Fibroblast of skin of abdomen (primary cell): ENCODE measurements at regions not wholly inside any gene's neighbourhood (a gene's known extent, or its start where the extent isn't known, plus 50 kb on each side); places are given as distances from the start of the nearest gene placed in this dataset.
"Not testable (repeated sequence)": the region's sequence is repeated elsewhere in the genome, so short reads cannot be mapped to it uniquely, and the experiment has no call there.

Source experiments
- DNase-seq: peaks from one replicate; pipeline ENCODE4 v3.0.0-alpha.2; 2013

DNA sequence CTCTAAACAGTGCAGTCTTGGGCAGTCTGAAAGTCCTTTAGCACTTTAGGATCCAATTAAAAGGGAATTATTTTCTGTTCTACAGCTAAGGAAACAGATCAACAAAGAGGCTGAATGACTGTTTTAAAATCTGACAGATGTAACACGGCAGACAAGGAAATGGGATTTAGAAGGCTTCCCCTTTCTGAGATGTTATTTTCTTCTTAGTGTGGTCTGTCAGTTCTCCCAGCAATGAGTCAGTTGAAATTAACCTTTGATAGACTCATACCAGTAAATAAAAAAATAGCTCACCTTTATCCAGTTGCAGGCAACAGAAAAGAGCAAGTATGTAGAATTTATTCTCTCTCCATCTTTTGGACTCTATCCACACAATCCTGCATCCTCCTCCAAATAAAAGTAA, 98.1 kb downstream of the NEDD1 start:
- DNase-seq: no peak

DNA sequence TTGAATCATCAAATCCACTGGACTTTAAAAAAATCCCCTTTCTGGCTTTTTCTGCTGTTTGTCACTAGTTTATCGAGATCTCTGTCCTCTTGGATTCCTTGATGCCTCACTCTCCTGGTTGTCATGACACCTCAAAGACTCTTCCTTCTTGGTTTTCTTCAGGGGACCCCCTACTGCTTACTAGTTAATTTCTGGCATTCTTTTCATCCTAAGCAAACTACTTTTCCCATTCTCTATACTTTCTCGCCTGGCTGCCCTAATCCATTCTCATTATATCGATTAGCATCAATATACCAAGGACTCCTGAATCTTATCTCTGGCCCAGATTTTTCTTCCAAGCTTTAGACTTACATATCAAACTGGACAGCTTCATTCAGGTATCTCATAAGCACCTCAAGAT, 98.6 kb downstream of the NEDD1 start:
- no peak for DNase-seq

DNA sequence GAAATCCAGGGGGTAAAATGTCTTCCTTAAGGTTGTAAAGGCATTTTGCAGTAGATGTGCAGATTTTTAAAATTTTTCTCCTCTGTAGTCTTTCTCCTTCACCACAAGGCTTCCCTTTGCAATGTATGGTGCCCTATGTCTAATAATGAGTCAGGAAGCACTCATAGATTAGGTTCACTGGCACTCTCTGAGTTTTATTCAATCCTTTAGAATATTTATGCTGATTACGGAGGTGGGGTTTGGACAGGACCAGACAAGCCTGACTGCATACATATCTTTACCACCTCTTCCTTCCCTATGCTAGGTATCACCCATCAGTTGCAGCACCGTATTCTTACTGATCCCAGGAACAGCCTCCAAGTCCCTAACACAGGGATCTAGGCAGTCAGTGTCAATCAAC, 99.5 kb downstream of the NEDD1 start:
- no peak for DNase-seq

DNA sequence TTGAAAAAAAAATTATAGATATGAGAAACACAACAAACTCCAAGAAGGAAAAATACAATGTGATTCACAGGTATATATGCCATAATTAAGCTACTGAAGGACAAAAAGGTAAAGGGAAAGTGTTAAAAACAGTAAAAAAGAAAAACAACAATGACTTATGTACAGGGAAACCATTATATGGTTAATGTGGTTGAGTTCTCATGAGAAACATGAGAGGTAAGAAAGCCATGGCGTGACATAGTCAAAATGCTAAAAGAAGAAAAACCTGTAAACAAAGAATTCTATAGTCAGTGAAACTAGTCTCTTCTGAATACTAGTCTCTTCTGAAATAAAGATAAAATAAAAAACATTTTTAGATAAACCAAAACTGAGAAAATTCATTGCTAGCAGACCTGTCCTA, 109.1 kb downstream of the NEDD1 start:
- DNase-seq: no peak

DNA sequence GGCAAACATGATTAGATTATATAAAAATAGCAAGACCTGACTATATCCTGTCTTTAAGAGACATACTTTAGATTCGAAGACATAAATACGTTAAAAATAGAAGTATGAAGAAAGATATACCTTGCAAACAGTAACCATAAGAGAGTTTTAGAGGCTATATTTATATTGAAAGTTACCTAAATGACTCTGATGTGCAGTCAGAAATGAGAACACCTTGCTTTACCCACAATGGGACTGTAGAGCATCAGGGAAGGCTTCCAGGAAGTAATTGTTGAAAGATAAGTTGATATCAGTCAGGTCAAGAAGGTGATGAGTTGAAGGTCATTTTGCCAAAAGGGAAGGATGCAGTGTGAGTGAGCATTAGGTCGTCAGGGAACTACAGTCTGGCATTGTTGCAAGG, 110.2 kb downstream of the NEDD1 start:
- DNase-seq: no peak

DNA sequence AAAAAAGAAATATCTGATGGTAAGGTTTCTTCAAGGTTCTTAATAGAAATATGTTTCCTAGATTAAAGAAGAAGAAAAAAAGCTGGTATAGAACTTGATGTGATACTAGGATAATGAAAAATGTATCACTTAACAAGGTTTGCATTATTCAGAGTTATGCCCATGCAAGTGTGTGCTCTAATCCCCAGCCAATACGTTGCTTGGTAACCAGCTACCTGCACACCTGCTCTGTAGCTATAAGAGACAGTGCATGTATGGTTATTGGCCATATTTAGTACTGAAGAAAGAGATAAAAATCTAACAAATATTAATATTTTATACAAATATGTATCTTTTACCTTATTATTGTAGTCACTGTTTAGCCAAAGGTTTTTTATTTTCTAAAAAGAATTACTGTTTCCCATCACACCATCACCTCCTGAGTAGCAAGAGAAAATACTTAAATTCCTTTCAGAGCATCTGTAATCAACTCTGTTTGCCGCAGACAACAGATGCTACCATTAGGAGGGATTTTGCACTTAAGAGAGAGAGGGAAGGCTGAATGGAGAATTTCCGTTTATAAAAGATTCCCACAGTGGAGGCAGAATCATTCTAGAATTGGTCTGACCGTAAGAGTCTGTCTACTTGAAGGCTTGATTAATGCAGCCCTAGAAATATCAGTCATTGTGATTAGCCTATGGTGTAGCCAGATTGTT, 115.6 kb downstream of the NEDD1 start:
- DNase-seq: no peak

DNA sequence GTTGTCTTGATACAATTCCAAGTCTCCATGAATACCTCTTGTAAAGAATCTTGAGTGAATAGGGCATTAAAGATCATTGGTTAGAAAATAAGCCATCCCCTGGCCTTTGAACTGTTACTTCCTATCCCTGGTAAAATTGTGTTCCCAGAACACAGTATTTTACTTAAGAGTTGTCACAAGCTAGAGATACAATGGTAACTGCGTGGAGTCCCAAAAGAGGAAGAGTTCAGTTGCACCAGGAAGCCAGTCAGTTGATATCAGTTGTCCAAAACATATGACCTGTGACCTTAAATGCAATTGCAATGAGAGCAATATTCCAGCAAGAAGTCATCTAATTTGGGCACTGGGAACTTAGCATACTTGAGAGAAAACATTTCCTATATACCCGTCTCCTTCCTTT, 117.3 kb downstream of the NEDD1 start:
- no peak for DNase-seq

DNA sequence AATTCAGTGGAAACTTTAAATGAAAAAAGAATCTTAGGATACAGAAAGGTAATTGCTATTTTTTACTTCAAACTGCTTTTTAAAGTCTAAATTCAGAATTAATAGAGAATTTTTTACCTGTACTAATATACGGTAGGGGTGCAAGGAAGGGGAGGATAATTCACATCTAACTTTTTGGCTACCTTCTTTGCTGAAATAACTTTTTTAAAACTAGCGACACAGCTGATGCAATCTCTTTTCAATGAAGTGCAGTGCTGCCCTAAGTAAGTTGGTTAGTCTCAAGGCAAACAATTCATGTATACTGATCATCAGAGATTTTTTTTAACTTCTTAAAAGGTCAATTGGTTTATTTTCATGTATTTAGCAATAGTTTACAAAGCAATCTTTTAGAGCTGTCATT, 119.8 kb downstream of the NEDD1 start:
- no peak for DNase-seq

DNA sequence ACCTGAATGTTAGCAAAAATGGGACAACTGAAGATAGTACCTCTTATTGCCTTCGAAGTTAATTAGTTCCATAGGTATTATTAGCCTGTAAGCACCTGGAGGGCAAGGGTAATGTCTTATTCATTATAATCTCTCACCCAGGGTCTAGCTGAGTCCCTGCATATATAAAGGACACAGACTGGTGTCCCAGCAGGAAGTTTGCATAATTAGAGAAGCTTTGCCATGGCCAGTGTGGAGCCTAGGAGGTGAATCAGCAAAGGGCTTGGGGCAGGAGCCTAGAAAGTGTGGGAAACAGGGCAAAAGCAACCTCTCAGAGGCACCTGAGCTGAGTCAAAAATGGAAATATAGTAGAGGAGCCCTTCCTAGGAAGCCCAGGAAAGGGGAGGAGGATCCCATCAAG, 120.4 kb downstream of the NEDD1 start:
- no peak for DNase-seq

DNA sequence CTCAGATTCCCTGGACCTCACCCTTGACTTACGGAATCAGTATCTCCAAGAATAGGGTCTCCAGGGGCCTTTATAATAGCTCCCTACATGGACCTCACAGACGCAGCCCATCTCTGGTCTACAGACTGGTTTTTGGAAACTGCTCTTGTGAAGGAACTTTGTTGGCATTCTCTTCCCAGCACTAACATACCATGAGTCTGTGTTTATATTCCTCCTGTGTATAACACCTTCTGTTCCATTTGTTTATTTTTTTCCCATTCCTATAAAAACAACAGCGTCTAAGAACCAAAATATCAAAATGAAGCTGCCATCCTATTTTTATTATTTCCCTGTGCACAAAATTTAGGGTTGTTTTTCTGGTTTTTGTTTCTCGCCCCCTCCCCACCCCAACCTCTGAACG, 131.1 kb downstream of the NEDD1 start:
- no peak for DNase-seq

DNA sequence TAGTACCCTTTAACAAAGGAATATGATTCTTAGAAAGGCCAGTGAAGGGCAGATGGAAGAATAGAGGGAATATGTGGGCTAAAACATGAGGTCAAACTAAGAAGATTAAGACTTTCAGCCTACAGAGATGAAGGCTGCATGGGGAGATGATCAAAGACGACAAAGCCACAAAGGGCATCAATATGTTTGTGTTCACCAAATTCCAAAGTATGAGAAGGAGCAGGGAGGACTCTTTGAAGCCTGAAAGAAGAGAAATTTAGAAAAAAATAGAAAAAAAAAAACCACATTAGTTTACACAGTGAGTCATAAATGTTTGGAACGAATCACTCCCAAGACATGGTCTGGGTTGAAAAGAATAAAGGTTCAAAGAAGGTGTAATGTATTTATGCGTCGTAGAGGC, 131.8 kb downstream of the NEDD1 start:
- no peak for DNase-seq

DNA sequence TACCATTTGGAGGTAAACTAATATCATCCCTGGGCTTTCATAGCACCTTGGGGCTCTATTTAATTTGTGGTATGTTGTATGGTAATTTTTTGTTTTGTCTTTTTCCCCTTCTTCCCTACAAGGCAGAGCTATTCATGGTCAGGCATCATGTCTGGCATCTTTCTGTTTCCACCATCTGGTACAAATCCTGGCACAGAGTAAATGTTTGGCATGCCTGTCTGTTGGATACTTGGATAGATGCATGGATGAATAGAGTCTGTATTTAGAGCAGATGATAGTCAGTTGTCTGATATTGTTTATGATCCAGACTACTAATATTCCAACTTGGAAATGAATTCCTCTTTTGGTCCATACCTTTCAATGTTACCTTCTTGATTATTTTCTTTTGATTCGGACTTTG, 139.8 kb downstream of the NEDD1 start:
- no peak for DNase-seq

DNA sequence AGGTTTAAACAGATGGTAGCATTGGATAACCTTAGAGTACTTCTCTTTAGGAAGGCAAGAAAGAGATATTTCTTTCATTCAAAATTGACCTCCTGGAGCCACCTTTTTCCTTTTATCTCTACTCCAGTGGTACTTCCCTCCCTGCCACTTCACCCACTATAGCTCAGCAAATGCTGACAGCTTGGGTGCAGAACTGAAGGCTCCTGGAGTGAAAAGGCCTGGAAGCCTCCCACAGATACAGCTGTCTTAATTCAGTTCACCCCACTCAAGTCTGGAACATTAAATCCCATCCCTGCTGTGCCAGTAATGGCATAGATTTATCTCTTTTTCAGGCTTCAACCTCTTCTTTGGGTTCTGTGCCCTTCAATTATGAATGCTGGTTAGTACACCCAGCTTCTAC, 140.3 kb downstream of the NEDD1 start:
- no peak for DNase-seq

DNA sequence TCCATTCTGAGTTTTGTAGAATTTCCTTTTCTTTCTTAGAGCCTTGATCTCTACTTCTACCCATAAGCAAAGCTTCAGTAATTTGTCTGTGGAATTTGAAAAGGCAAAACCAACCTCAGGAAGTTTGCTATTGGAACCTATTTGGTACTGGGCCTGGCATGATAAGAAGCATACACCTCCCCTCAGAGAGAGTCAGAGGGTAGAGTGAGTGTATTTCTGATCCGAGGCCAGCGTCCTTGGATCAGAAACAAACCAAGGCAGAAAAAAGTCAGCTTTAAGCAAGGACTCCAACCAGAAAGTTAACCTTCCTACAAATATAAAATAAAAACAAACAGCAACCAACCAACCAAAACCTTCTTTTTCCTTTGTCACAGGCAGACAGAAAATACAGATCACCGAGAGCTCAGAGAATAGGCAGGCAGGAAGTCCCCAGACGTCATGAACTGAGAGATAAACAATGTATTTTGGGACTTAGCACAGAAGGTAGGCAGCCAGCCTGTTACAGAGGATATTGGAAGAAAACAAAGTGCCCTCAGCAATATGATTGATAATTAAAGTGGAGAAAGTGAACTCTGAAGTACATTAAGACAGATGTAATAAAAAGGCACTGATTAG, 141.5 kb downstream of the NEDD1 start:
- DNase-seq: no peak

DNA sequence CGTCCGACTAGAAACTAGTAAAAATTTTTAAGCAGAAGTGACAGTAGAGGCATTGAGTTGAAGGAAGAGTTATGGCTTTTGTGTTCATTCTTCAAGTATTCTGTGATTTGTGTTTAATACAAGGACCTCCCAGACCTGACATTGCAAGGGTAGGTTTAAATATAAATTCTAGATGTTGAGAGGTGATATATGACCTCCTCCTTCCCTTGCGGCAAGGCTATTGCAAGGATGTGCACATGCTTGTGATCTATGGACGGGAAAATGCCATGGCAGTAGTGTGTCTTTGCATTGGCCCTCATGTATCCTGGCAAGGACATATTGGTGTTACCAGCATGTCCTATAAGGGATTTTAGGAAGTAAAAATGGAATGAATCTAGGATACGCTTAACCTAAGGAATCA, 143.5 kb downstream of the NEDD1 start:
- no peak for DNase-seq

DNA sequence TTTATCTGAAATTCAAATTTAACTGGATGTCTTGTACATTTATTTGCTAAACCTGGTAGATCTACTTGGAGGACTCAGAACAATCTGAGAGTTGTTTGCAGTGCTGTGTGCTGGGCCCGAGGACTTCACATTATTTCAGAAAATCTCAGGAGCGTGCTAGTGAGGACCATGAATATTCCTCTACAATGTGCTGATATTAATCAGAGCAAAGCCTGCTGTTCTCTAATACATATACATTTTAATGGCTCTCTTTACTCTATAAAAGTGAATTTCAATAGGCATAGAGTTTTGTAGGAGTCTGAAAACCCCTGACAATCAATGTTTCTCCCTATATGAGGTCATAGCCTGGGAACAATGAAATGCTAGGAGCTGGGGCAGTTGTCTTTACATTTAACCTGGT, 144.3 kb downstream of the NEDD1 start:
- DNase-seq: no peak

DNA sequence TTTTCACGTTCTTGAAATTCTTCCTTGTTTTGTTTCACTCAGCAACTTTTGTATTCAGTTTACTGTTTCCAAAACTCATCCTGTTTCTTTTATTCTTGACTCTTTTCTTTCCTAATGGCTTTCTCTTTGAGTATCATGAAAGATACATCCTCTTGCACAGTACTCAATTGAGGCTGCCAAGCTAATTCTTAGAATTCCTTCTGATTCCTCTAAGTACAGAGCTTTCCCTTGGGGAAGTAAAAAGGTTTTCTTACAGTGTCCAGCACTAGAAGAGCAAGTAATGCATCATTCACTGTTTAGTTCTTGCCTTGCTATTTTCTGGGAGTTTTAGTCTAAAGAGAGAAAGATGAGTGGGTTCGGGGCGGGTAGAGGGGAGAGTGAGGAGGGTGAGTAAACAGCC, 154.1 kb downstream of the NEDD1 start:
- DNase-seq: no peak

DNA sequence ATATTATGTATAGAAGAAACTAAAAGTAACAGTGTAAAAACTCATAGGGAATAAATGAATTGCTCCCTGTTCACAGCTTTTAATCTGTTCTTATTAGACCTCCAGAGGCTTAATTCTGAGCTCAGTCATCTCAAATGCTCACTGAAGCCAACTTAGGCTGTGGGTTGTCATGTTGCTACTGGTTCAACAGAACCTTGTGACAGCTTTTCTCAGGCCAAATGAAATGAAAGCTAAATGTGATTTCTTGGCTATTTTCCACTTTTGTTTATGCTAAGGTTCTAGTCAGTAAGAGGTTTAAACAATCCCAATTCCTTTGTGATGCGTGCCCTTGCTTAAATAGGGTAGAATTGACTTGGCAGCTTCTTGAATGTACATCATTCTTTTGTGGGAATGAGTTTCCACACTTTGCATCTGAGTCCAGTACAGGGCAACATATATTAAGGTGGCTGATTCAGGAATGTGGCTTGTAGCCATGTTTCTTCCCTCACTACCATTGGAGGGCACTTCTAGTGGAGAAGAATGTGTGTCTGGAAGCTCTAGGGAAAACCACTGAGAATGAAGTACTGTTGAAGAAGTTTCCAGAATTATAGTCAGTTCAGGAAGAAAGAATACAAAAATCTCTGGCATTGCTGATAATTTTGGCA, 156.4 kb downstream of the NEDD1 start:
- DNase-seq: no peak

DNA sequence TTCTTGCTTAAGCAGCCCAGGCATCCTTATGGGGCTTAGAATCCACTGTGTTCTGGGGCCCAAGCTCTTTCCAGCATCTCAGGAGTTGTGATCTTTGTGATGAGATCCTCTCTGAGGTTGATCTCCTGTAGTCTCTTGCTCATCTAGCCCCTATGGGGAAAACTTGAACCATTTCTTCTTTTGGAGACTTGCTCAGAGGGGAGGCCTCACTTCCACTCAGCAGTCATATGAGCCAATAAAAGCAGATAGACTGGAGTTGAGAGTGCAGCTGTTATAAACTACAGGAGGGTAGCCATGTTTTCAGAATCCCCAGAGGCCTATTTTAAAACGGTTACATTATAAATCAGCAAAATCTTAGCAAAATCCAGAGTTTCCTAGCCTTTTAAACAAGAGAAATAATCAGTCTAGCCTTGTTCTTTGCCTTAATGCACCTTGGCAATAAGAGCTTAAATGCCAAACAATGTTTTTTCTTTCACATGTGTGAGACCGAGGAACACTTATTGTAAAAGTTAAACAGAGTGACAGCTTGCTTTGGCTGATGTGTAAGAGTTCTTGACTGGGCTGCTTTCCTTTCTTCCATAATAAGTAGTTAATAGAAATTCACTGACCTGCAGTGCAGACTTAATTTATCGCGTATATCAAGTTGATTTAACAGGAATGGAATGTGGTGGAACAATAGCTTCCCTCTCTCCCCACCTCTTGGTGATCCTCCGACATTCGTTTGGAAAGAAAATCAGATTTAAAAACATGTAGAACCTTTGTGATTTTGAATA, 168.3 kb downstream of the NEDD1 start:
- DNase-seq: no peak

DNA sequence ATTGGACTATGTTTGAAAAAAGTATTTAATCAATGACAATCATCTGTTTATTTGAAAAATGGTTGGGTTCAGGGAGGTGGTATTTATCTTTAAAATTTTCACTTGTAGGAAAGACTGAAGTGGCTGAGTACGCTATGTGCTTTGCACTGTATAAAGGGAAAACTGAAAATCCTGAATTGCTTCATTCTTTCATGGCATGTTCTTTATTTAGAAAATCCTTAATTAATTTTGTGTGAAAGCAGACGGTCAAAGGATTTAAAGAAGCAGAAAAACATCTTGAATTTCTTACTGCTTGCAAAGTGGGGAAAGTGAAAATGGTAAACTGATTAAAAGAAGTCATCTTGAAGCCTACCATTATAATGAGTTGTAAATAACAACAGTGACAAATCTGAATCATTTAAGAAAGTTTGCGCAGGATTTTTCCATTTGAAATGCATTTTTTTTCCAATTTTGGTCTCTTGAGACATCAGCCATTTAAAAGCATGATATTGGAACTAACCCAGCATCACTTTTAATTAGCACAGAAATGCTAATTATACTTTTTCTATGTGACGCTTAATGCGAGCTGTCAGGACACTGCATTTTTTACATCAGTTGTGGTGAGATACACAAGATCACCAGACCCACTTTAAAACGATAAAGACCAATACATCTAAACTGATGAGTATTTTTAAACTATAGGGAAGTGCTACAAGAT, 169.0 kb downstream of the NEDD1 start:
- no peak for DNase-seq

DNA sequence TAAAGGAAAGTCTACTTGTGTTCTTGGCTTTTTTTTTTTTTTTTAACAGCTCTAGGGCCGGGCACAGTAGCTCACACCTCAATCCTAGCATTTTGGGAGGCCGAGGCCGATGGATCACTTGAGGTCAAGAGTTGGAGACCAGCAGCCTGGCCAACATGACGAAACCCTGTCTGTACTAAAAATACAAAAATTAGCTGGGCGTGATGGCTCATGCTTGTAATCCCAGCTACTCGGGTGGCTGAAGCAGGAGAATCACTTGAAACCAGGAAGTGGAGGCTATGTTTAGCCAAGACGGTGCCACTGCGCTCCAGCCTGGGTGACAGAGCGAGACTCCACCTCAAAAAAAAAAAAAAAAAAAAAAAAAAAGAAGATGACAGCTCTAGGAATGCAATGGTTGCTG, 169.9 kb downstream of the NEDD1 start:
- not testable (repeated sequence) for DNase-seq

DNA sequence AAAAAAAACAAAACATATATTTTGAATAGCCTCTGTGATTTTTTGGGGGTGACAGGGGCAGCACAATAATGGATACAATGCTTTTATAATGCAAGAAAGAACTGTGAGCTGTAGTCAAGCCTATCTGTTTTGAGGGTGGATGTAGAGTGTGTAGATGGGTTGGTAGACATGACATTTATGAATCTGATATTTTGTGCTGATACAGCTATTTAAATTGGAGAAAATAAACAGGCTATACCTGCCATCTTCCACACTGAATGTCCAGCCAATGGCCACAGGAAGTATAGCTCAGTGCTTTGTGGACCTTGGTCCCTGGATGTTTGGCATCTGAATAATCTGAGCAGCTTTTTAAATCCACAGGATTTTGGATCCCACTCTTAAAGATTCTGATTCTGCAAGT, 175.0 kb downstream of the NEDD1 start:
- DNase-seq: no peak

DNA sequence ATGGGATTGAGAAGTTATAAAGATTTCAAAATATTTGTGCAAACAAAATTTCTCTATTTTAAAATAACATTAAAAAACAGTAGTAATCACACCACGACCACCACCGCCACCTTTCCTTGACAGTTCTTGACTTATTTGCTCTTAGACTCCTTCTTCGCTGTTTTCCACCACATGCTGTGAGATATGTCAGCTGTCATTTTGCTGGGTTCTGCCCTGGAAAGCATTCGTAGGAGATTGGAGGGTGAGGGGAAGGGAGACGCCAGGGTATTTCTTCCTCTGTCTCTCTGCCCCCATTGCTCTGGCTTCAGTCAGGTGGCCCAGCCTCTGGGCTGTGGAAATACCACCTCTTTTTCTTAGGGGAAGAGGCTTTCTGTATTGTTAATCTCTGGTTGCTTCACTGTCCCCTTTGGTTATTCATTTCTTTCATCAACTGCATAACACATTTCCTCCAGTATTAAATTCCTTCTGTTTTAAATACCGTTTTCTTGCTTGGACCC, 186.2 kb downstream of the NEDD1 start:
- DNase-seq: no peak
